ENCODE measurements at regions not wholly inside any gene's neighbourhood (a gene's known extent, or its start where the extent isn't known, plus 50 kb on each side); places are given as distances from the start of the nearest gene placed in this dataset.

DNA sequence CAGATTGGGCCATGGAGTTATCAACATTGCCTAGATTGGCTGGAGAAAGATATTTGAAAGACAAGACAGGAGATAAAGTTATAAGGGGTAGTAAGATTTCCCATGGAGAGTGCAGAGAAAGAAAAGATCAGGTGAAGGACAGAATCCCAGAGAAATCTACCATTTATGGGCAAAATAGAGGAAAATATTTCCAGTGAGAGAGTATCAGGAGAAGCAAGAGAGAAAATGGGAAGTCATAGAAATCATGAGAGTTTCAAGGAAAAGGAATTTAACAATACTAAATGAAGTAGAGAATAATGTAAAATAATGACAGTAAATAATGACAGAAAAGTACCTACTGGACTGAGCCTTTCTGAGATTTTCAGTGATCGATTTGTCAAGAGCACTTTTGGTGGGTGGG lies 447.6 kb upstream of the CHST9 start:
- TF ChIP-seq, protein P1, sequence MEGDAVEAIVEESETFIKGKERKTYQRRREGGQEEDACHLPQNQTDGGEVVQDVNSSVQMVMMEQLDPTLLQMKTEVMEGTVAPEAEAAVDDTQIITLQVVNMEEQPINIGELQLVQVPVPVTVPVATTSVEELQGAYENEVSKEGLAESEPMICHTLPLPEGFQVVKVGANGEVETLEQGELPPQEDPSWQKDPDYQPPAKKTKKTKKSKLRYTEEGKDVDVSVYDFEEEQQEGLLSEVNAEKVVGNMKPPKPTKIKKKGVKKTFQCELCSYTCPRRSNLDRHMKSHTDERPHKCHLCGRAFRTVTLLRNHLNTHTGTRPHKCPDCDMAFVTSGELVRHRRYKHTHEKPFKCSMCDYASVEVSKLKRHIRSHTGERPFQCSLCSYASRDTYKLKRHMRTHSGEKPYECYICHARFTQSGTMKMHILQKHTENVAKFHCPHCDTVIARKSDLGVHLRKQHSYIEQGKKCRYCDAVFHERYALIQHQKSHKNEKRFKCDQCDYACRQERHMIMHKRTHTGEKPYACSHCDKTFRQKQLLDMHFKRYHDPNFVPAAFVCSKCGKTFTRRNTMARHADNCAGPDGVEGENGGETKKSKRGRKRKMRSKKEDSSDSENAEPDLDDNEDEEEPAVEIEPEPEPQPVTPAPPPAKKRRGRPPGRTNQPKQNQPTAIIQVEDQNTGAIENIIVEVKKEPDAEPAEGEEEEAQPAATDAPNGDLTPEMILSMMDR (IDR thresholded peaks at IDR 0.05; ENCODE audit: insufficient read depth, low read length), result no peak
- TF ChIP-seq, protein P2, sequence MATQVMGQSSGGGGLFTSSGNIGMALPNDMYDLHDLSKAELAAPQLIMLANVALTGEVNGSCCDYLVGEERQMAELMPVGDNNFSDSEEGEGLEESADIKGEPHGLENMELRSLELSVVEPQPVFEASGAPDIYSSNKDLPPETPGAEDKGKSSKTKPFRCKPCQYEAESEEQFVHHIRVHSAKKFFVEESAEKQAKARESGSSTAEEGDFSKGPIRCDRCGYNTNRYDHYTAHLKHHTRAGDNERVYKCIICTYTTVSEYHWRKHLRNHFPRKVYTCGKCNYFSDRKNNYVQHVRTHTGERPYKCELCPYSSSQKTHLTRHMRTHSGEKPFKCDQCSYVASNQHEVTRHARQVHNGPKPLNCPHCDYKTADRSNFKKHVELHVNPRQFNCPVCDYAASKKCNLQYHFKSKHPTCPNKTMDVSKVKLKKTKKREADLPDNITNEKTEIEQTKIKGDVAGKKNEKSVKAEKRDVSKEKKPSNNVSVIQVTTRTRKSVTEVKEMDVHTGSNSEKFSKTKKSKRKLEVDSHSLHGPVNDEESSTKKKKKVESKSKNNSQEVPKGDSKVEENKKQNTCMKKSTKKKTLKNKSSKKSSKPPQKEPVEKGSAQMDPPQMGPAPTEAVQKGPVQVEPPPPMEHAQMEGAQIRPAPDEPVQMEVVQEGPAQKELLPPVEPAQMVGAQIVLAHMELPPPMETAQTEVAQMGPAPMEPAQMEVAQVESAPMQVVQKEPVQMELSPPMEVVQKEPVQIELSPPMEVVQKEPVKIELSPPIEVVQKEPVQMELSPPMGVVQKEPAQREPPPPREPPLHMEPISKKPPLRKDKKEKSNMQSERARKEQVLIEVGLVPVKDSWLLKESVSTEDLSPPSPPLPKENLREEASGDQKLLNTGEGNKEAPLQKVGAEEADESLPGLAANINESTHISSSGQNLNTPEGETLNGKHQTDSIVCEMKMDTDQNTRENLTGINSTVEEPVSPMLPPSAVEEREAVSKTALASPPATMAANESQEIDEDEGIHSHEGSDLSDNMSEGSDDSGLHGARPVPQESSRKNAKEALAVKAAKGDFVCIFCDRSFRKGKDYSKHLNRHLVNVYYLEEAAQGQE (IDR thresholded peaks at IDR 0.05; ENCODE audit: insufficient replicate concordance, low read depth), result no peak
- no peak for TF ChIP-seq POLR2AphosphoS5 (IDR thresholded peaks at IDR 0.05; ENCODE audit: low read depth)
- no peak for TF ChIP-seq GABPA (IDR thresholded peaks at IDR 0.05; ENCODE audit: low read depth)

Measured in HL-60 (cell line).